ENCODE measurements at regions not wholly inside any gene's neighbourhood (a gene's known extent, or its start where the extent isn't known, plus 50 kb on each side); places are given as distances from the start of the nearest gene placed in this dataset.

- Histone ChIP-seq H3K4me3 (ENCODE audit: low read depth, low read length) (no peak overlapping the region), H3K4me1 (ENCODE audit: control insufficient read depth, insufficient read depth, low read length) (no peaks in the 10 kb centered on the region), H3K9me3 (ENCODE audit: control insufficient read depth, insufficient read depth, low read depth, low read length) (no peaks in the 10 kb centered on the region), H3K27ac (ENCODE audit: extremely low read depth, low read depth, low read length) (no peak overlapping the region), H3K36me3 (ENCODE audit: control insufficient read depth in 2 of 2, insufficient read depth in 1 of 2, low read length in 2 of 2) (no peaks in the 10 kb centered on the region)
- CTCF ChIA-PET = interaction anchor here (0.8 kb wide), 1 partner anchor 14 kb away, joined by 3 read pairs; no protein-coding TSS in a partner anchor
- TF ChIP-seq ZBTB10 (tag by site-specific recombination; IDR thresholded peaks at IDR 0.05) (no peak), ZFHX2 (tag by site-specific recombination; conservative IDR thresholded peaks at IDR 0.05) (peak; percentile 26; the same call in 1 of the 2 replicates), EGR2 (tag by site-specific recombination; IDR thresholded peaks at IDR 0.05; ENCODE audit: low read depth) (peak; percentile 18; the same call in 1 of the 2 replicates)
- POLR2A ChIA-PET = no interaction called here
Observed at GRCh38 chr20:17875106-17875980, 93.3 kb downstream of the SNX5 start.

DNA sequence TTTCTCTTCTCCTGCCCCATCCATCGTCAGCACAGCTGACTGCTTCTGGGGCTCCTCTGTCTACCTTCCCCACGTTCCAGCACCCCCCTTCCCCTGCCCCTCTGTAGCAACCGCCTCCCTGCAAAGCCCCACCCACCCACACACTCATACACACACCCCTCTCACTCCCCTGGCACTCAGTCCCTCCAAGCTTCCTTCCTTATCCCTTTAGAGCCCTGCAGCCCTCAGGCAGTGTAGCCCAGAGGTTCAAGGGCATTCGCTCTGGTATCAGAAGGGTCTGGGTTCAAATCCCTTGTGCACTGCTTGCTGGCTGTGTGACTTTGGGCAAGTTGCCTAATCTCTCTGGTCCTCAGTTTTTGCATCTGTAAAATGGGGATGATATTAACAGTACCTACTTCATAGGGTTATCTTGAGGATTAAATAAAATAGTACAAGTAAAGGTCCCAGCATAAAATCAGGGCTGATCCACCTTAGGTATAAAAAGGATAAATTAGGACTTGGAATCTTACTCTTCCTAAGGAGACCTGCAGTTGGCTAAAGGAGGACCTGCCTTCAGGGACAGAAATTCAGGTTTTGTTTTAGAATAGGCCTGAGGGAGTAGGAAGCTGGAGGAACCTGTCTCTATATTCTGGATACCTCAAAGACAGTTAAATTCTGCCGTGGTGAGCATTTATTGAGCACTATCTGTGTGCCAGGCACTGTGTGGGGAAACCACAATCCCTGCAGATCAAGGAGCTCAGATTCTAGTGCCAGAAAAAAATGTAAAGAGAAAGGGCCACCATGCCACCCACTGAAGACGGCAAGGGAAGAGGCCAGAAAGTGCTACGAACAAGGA lies 94.1 kb downstream of the SNX5 start:
- POLR2A ChIA-PET = no interaction called here
- no peak overlapping the region for H3K27ac ChIP-seq (ENCODE audit: extremely low read depth, low read depth, low read length)
- H3K4me3 ChIP-seq (ENCODE audit: low read depth, low read length) = no peak overlapping the region
- CTCF ChIA-PET = interaction anchor here (0.7 to 0.8 kb wide), 2 partner anchors 15 to 1043 kb away, joined by 3 read pairs; no protein-coding TSS in a partner anchor
- H3K36me3 ChIP-seq (ENCODE audit: control insufficient read depth in 2 of 2, insufficient read depth in 1 of 2, low read length in 2 of 2) = no peaks in the 10 kb centered on the region
- peak; percentile 23; the same call in 1 of the 2 replicates for TF ChIP-seq KLF1 (tag by site-specific recombination; IDR thresholded peaks at IDR 0.05)
- no peak for TF ChIP-seq ZNF311 (tag by site-specific recombination; IDR thresholded peaks at IDR 0.05; ENCODE audit: borderline replicate concordance)
- no peak for TF ChIP-seq RBAK (tag by site-specific recombination; IDR thresholded peaks at IDR 0.05)
- no peak for TF ChIP-seq ZNF37A (tag by site-specific recombination; IDR thresholded peaks at IDR 0.05)
- no peak for TF ChIP-seq ZNF426 (tag by site-specific recombination; IDR thresholded peaks at IDR 0.05)
- TF ChIP-seq ZNF585B (tag by site-specific recombination; IDR thresholded peaks at IDR 0.05) = no peak
- H3K4me1 ChIP-seq (ENCODE audit: control insufficient read depth, insufficient read depth, low read length) = no peaks in the 10 kb centered on the region
- no peaks in the 10 kb centered on the region for H3K9me3 ChIP-seq (ENCODE audit: control insufficient read depth, insufficient read depth, low read depth, low read length)

DNA sequence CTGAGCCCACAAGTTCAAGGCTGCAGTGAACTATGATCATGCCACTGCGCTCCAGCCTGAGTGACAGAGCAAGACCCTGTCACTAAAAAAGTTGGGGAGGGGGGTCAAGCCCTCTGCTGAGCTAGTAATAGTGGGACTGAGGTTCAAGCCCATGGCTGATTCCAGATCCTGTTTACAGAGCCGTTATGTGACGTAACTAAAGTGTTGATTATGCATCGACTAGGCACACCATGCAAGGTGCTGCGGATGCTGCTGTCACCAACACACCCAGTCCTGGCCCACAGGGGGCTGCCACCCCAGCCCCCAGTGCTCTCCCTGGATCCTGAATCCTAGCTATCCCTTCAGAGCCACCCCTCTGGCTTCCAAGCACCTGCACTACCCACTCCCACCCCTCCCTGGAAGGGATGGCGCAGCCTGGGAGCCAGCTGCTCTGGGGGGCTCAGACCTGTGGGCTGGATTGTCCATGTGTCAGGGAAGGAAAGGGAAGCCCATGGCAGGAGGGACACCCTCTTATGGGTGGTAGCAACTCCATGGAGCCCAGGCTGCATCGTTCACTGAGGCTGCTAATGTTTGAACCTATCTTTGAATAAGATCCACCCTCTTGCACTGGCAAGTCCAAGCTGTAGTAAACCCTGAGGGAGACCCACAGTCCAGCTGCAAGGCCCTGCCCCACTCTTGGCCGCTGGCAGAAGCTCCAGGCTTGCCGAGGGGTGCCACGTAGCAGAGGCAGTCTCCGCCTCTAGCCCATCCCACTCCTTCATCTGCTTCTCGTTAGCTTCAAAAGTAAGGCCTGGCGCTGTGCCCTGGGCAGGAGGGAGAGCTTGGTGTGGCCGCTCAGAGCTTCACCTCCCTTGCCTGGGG lies 95.0 kb downstream of the SNX5 start:
- CTCF ChIA-PET = interaction anchor here (0.7 kb wide), 1 partner anchor 1043 kb away, joined by 3 read pairs; no protein-coding TSS in a partner anchor
- TF ChIP-seq ZNF785 (tag by site-specific recombination; IDR thresholded peaks at IDR 0.05) (no peak), ZNF747 (tag by site-specific recombination; IDR thresholded peaks at IDR 0.05) (no peak), CTCF (tag by site-specific recombination; IDR thresholded peaks at IDR 0.05) (no peak), ZNF302 (tag by site-specific recombination; IDR thresholded peaks at IDR 0.05; ENCODE audit: low read depth) (no peak), ZNF521 (tag by site-specific recombination; IDR thresholded peaks at IDR 0.05) (no peak), MYNN (tag by site-specific recombination; IDR thresholded peaks at IDR 0.05; ENCODE audit: borderline replicate concordance) (no peak), ZNF221 (tag by site-specific recombination; IDR thresholded peaks at IDR 0.05; ENCODE audit: borderline replicate concordance) (no peak), ZNF202 (tag by site-specific recombination; IDR thresholded peaks at IDR 0.05; ENCODE audit: borderline replicate concordance) (no peak), ZNF10 (tag by site-specific recombination; IDR thresholded peaks at IDR 0.05) (no peak), SP2 (tag by site-specific recombination; IDR thresholded peaks at IDR 0.05) (no peak), SALL2 (tag by site-specific recombination; IDR thresholded peaks at IDR 0.05; ENCODE audit: borderline replicate concordance) (no peak), ZNF530 (tag by site-specific recombination; IDR thresholded peaks at IDR 0.05; ENCODE audit: low read depth) (no peak)
- TF ChIP-seq, protein P1, sequence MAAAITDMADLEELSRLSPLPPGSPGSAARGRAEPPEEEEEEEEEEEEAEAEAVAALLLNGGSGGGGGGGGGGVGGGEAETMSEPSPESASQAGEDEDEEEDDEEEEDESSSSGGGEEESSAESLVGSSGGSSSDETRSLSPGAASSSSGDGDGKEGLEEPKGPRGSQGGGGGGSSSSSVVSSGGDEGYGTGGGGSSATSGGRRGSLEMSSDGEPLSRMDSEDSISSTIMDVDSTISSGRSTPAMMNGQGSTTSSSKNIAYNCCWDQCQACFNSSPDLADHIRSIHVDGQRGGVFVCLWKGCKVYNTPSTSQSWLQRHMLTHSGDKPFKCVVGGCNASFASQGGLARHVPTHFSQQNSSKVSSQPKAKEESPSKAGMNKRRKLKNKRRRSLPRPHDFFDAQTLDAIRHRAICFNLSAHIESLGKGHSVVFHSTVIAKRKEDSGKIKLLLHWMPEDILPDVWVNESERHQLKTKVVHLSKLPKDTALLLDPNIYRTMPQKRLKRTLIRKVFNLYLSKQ (tag by site-specific recombination; IDR thresholded peaks at IDR 0.05; ENCODE audit: borderline replicate concordance) = no peak

More for the DNA sequence above, 95.0 kb downstream of the SNX5 start:
- POLR2A ChIA-PET = no interaction called here
- Histone ChIP-seq H3K4me1 (ENCODE audit: control insufficient read depth, insufficient read depth, low read length) (no peaks in the 10 kb centered on the region), H3K36me3 (ENCODE audit: control insufficient read depth in 2 of 2, insufficient read depth in 1 of 2, low read length in 2 of 2) (no peaks in the 10 kb centered on the region), H3K9me3 (ENCODE audit: control insufficient read depth, insufficient read depth, low read depth, low read length) (no peaks in the 10 kb centered on the region), H3K27ac (ENCODE audit: extremely low read depth, low read depth, low read length) (no peak overlapping the region), H3K4me3 (ENCODE audit: low read depth, low read length) (no peak overlapping the region)

All from HEK293 (cell line).